GM12874 (cell line): ENCODE measurements at regions not wholly inside any gene's neighbourhood (a gene's known extent, or its start where the extent isn't known, plus 50 kb on each side); places are given as distances from the start of the nearest gene placed in this dataset.

ENCODE experiments used
- CTCF ChIP-seq: IDR thresholded peaks from 2 replicates; pipeline ENCODE4 v1.5.1; 2011; ENCODE audit warnings: low read depth, mild to moderate bottlenecking, control low read depth, low read length, moderate library complexity; ENCODE audit not compliant: insufficient read depth

- no peak for TF ChIP-seq CTCF
These were observed 130.0 kb upstream of the SYNCRIP start for GRCh38 chr6:85772641-85773040.

DNA sequence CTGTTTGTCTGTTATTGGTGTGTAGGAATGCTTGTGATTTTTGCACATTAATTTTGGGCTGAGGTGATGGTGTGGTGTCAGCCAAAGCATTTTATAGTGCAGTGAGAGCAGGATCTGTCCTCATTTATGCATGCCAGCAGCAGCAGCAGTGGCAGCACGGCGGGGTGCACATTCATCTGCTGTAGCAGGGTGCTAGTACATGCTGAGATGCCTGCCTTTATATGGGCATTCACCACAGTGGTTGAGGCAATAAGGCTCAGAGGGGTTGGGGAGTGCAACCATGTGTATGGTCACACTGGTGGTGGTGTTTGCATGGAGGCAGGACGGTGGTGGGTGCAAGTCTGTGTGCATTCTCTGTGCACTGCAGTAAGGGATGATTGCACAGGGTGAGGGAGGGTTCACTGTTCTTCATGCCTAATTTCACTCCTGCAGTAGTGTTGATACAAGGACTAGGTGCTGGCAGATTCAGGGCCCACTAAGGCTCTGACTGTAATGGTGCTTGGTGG, 129.3 kb upstream of the SYNCRIP start:
- TF ChIP-seq CTCF, result no peak

DNA sequence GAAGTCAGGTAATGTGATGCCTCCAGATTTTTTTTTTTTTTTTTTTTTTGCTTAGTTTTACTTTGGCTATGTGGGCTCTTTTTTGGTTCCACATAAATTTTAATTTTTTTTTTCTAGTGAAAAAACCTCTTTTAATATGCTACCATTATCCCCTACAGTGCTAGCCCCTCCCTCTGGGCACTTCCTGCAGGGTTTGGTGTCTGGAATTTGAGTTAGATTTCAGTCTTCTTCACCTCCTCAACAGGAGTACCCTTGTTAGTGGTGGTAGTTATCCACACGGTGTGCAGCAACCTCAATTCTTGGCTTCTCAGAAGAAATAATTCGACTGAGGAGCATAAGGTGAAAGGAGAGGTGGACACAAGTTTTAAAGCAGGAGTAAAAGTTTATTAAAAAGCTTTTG, 128.8 kb upstream of the SYNCRIP start:
- no peak for TF ChIP-seq CTCF

GRCh38 chr6:85764844-85765243, 122.2 kb upstream of the SYNCRIP start:
- TF ChIP-seq CTCF, result no peak

DNA sequence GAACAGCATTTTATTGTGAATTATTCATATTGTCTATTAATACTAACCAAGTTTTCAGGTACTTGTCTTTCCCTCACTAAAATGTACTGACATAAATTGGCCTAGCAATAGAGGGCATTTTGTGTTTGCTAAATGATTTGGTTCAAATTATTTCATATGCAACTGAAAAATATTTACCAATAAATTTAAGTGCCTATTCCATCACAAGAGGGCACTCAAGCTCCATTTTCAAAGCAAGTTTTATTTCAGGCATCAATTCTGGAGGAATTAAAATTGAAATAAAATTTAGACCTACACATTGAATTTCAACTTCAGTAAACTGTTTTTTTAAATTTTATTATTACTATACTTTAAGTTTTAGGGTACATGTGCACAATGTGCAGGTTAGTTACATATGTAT, 114.3 kb upstream of the SYNCRIP start:
- TF ChIP-seq CTCF, result no peak

DNA sequence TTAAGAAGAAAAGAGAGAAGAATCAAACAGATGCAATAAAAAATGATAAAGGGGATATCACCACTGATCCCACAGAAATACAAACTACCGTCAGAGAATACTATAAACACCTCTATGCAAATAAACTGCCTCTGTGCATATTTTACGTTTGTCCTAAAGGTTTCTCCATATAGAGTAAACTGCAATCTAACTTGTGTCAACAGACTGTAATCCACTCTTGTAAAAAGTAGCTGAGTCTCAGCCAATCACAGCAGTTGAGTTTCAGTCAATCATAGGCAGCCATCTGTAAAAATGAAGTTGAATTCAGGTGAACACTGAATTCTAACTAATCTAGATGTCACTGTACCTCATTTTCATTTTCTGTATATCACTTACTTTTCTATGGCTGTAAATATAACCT, 112.2 kb upstream of the SYNCRIP start:
- no peak for TF ChIP-seq CTCF

- no peak for TF ChIP-seq CTCF
These were observed 109.9 kb upstream of the SYNCRIP start for GRCh38 chr6:85752602-85753001.
